HUES64 (cell line): ENCODE measurements at regions not wholly inside any gene's neighbourhood (a gene's known extent, or its start where the extent isn't known, plus 50 kb on each side); places are given as distances from the start of the nearest gene placed in this dataset.

ENCODE experiments used
- H3K27ac ChIP-seq: 2 replicates; pipeline ENCODE4 v1.7.0; 2013; ENCODE audit warnings: low read depth, low read length, inconsistent platforms
- H3K27me3 ChIP-seq: 2 replicates; pipeline ENCODE4 v1.6.1; 2013; ENCODE audit warnings: mild to moderate bottlenecking, low read length; ENCODE audit not compliant: insufficient read depth
- H3K36me3 ChIP-seq: 2 replicates; pipeline ENCODE4 v1.6.1; 2013; ENCODE audit warnings: mild to moderate bottlenecking, low read length; ENCODE audit not compliant: insufficient read depth
- H3K4me1 ChIP-seq: 2 replicates; pipeline ENCODE4 v1.6.1; 2013; ENCODE audit warnings: mild to moderate bottlenecking, low read length, moderate library complexity; ENCODE audit not compliant: insufficient read depth
- H3K4me3 ChIP-seq: 2 replicates; pipeline ENCODE4 v1.5.1; 2013; ENCODE audit warnings: mild to moderate bottlenecking, low read length, moderate library complexity
- H3K9ac ChIP-seq: 2 replicates; pipeline ENCODE4 v1.6.1; 2013; ENCODE audit warnings: mild to moderate bottlenecking, low read depth, low read length
- H3K9me3 ChIP-seq: 2 replicates; pipeline ENCODE4 v1.6.1; 2013; ENCODE audit warnings: low read depth, low read length; ENCODE audit not compliant: insufficient read depth
- WGBS: fragments of 150-250, 120-280 bp; methylation state at CpG from one replicate; pipeline ENCODE4 v1.1.7; 2013; ENCODE audit warnings: missing lambda C conversion rate; 5-methylcytosine and 5-hydroxymethylcytosine counted together

DNA sequence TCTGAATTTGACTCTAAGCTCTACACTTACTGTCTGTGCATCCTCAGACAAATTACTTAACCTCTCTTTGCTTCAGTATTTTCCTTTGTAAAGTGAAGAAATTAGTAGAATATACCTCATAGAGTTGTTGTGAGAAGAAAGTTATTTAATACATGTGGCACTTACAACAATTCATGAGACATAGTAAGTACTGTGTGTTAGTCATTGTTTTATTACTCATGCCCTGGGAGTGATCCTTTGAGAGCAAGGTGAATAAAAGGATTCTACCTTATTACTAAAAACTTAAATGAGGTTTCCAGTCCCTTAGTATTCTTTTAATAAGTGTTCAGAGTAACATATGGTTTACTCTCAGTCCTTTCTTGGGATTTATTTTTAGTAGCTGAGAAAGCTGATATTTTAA, 233.6 kb upstream of the MAP3K7 start:
- H3K9me3 ChIP-seq = no peaks in the 10 kb centered on the region
- no peak overlapping the region for H3K9ac ChIP-seq
- no peaks in the 10 kb centered on the region for H3K36me3 ChIP-seq
- no peak overlapping the region for H3K4me3 ChIP-seq
- H3K4me1 ChIP-seq = peaks cover 3% of the 10 kb centered on the region; the same call in 1 of the 2 replicates
- H3K27me3 ChIP-seq = no peaks in the 10 kb centered on the region
- H3K27ac ChIP-seq = no peak overlapping the region

- H3K27ac ChIP-seq = no peak overlapping the region
- WGBS = 93% methylated on average over 4 of the region's 4 CpGs
Measured at GRCh38 chr6:90819483-90819882, 232.6 kb upstream of the MAP3K7 start.

DNA sequence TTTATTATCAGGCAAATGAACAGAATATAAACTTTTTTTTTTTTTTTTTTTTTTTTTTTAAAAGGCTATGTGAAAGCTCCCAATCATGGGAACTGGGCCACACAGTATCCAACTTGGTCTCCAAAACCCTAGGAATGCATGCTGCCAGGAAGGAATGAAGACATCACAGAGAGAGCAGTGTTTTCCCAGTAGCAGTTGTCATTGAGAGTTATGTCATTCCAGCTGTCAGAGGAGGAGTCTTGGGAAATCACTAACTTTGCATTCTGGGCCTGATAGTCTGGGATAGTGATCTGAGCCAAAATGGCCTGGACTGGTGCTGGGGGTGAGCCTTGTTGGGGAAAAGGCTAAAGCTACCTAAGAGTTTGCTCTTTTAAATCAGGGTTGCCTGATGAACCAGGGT, 231.3 kb upstream of the MAP3K7 start:
- Histone ChIP-seq H3K9ac (no peak overlapping the region), H3K27ac (no peak overlapping the region), H3K4me3 (no peak overlapping the region), H3K9me3 (0 out of 2 replicates have a peak, but pooled peaks cover 3% of the 10 kb centered on the region), H3K27me3 (no peaks in the 10 kb centered on the region), H3K36me3 (no peaks in the 10 kb centered on the region), H3K4me1 (peaks cover 3% of the 10 kb centered on the region; the same call in 1 of the 2 replicates)

More at GRCh38 chr6:90819483-90819882, 232.6 kb upstream of the MAP3K7 start:
- H3K36me3 ChIP-seq = no peaks in the 10 kb centered on the region
- 0 out of 2 replicates have a peak, but pooled peaks cover 1% of the 10 kb centered on the region for H3K9me3 ChIP-seq
- H3K9ac ChIP-seq = no peak overlapping the region
- peaks cover 3% of the 10 kb centered on the region; the same call in 1 of the 2 replicates for H3K4me1 ChIP-seq
- no peak overlapping the region for H3K4me3 ChIP-seq
- no peaks in the 10 kb centered on the region for H3K27me3 ChIP-seq

GRCh38 chr6:90816764-90817163, 229.9 kb upstream of the MAP3K7 start:
- 82% methylated on average over 2 of the region's 2 CpGs for WGBS
- Histone ChIP-seq H3K9me3 (0 out of 2 replicates have a peak, but pooled peaks cover 3% of the 10 kb centered on the region), H3K36me3 (no peaks in the 10 kb centered on the region), H3K27ac (no peak overlapping the region), H3K27me3 (no peaks in the 10 kb centered on the region), H3K4me3 (no peak overlapping the region), H3K9ac (no peak overlapping the region), H3K4me1 (peaks cover 5% of the 10 kb centered on the region; the same call in 1 of the 2 replicates)

GRCh38 chr6:90811596-90812226, 224.8 kb upstream of the MAP3K7 start:
- Histone ChIP-seq H3K27ac (no peak overlapping the region), H3K4me1 (peaks cover 33% of the 10 kb centered on the region), H3K9ac (no peak overlapping the region), H3K36me3 (no peaks in the 10 kb centered on the region), H3K4me3 (no peak overlapping the region), H3K9me3 (0 out of 2 replicates have a peak, but pooled peaks cover 3% of the 10 kb centered on the region), H3K27me3 (no peaks in the 10 kb centered on the region)
- 87% methylated on average over 11 of the region's 11 CpGs for WGBS

DNA sequence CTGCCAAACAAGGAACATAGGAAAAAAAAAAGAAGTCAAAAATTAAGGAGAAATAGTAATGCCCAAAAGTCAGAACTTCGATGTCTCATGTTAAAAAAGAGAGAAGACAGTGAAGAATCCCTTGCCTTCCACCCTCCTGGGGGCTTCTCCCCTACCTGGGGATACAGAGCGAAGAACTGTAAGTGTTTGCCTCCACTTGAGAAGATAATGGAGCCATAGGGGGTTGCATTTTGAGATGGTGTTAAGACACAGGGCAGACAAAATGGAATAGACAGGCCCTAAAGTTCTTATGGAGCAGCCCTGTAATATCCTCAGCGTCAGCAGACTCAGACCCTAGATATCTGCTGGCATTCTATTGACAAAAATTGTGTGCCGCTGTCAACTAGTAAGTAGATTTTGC, 222.2 kb upstream of the MAP3K7 start:
- H3K9me3 ChIP-seq = no peaks in the 10 kb centered on the region
- H3K27ac ChIP-seq = no peak overlapping the region
- WGBS = 79% methylated on average over 4 of the region's 4 CpGs
- no peaks in the 10 kb centered on the region for H3K27me3 ChIP-seq
- no peak overlapping the region for H3K9ac ChIP-seq
- H3K4me3 ChIP-seq = no peak overlapping the region
- H3K4me1 ChIP-seq = peaks cover 39% of the 10 kb centered on the region
- no peaks in the 10 kb centered on the region for H3K36me3 ChIP-seq

DNA sequence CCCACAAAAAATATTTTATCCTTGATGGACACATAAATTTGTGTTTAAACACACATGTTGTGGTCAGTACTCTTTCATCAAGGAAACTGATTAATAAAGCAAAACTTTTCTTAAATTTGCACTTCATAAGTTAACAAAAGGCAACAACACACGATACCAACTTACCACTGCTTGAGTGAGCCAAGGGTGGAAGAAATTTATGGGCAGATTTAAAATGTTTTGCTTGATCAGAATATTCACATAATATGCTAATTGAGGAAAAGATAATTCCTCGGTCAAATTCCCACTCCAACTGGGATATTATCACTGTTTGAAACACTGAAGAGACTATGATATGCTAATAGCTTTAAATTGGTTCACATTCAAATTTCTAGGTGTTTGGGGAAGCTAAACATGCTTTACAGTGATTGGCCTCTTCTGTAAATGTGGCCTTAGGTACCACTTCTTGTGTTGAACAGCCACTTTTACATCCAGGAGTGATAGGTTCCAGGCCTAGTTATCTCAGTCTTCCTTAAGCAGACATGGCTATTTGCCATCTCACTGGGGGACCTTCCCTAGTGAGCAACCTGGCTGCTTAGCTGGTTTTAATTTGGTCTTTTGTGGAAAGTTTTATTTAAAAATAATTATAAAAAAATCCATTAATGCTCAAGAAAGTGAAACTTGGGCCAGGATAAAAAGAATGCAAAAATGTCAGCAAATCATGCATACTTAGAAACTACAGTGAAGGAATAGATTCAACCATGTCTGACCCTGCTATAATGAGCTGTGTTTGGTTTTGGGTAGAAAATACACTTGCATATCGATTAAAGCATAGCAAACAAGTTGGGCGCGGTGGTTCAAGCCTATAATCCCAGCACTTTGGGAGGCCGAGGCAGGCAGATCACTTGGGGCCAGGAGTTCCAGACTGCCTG, 221.2 kb upstream of the MAP3K7 start:
- H3K9ac ChIP-seq = no peak overlapping the region
- WGBS = 90% methylated on average over 4 of the region's 6 CpGs
- no peaks in the 10 kb centered on the region for H3K27me3 ChIP-seq
- H3K36me3 ChIP-seq = no peaks in the 10 kb centered on the region
- no peak overlapping the region for H3K4me3 ChIP-seq
- H3K27ac ChIP-seq = no peak overlapping the region
- H3K9me3 ChIP-seq = no peaks in the 10 kb centered on the region
- H3K4me1 ChIP-seq = peaks cover 42% of the 10 kb centered on the region

GRCh38 chr6:90805619-90806155, 218.8 kb upstream of the MAP3K7 start:
- H3K4me3 ChIP-seq = no peak overlapping the region
- no peaks in the 10 kb centered on the region for H3K36me3 ChIP-seq
- 96% methylated on average over 1 of the region's 1 CpG for WGBS
- H3K27me3 ChIP-seq = no peaks in the 10 kb centered on the region
- no peak overlapping the region for H3K27ac ChIP-seq
- peaks cover 39% of the 10 kb centered on the region for H3K4me1 ChIP-seq
- no peak overlapping the region for H3K9ac ChIP-seq
- no peaks in the 10 kb centered on the region for H3K9me3 ChIP-seq

DNA sequence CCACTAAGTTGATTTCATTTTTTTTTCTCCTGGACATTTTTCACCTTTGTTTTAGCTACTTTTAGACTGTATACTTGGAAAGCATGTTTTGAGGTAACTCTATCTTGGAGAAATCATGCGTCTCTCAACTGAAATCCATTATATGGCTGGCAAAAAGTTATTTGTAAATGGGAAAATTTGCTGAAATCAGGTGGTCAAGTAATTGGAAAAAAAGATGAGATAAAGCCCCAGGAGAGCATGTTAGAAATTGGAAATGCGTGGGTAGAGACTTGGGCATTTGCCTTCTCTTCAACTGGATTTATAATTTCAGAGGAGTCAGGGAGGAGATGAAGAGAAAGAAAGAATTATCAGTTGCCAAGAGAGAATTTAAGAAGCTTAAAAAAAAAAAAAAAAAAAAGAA, 217.1 kb upstream of the MAP3K7 start:
- no peaks in the 10 kb centered on the region for H3K9me3 ChIP-seq
- no peak overlapping the region for H3K4me3 ChIP-seq
- no peaks in the 10 kb centered on the region for H3K27me3 ChIP-seq
- no peaks in the 10 kb centered on the region for H3K36me3 ChIP-seq
- peaks cover 32% of the 10 kb centered on the region for H3K4me1 ChIP-seq
- H3K27ac ChIP-seq = no peak overlapping the region
- no peak overlapping the region for H3K9ac ChIP-seq
- 96% methylated on average over 2 of the region's 2 CpGs for WGBS

DNA sequence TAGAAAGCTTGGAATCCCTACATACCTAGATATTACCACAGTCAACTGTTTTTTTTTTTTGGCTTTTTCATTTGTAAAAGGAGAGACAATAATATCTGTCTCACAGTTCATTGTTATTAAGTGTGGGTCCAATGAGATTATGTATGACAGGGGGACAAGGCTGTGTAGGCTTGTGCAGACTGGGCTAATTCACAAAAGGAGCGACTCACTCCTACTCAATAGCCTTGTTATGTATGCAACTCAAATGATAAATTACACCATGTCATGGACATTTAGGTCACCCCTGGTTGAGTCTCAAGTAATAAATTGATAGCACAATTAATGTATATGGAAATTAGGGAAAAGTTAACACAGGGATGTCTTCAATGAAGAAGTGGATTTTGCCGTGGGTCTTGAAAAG, 208.2 kb upstream of the MAP3K7 start:
- no peak overlapping the region for H3K27ac ChIP-seq
- no peak overlapping the region for H3K4me3 ChIP-seq
- no peaks in the 10 kb centered on the region for H3K27me3 ChIP-seq
- peaks cover 10% of the 10 kb centered on the region; the same call in 1 of the 2 replicates for H3K4me1 ChIP-seq
- WGBS = 96% methylated on average over 1 of the region's 2 CpGs
- no peak overlapping the region for H3K9ac ChIP-seq
- no peaks in the 10 kb centered on the region for H3K36me3 ChIP-seq
- no peaks in the 10 kb centered on the region for H3K9me3 ChIP-seq

GRCh38 chr6:90793771-90794170, 206.9 kb upstream of the MAP3K7 start:
- Histone ChIP-seq H3K27ac (no peak overlapping the region), H3K4me3 (no peak overlapping the region), H3K9me3 (no peaks in the 10 kb centered on the region), H3K36me3 (no peaks in the 10 kb centered on the region), H3K9ac (no peak overlapping the region), H3K27me3 (no peaks in the 10 kb centered on the region), H3K4me1 (peaks cover 10% of the 10 kb centered on the region; the same call in 1 of the 2 replicates)
- WGBS = 79% methylated on average over 2 of the region's 2 CpGs
